Astrocyte (in vitro differentiated cells and primary cell): ENCODE measurements at regions not wholly inside any gene's neighbourhood (a gene's known extent, or its start where the extent isn't known, plus 50 kb on each side); places are given as distances from the start of the nearest gene placed in this dataset.

Experiments used
- CTCF ChIP-seq: IDR thresholded peaks from 2 replicates; pipeline ENCODE4 v1.5.1; 2011; ENCODE audit warnings: low read depth, mild to moderate bottlenecking, inconsistent platforms, low read length, moderate library complexity; ENCODE audit not compliant: insufficient read depth
- EZH2 ChIP-seq: IDR thresholded peaks from 2 replicates; pipeline ENCODE4 v1.6.1; 2012; ENCODE audit warnings: mild to moderate bottlenecking, low read length, inconsistent platforms; ENCODE audit not compliant: insufficient read depth

GRCh38 chr1:56287721-56288120 is 291.6 kb downstream of the PLPP3 start:
- no peak for TF ChIP-seq CTCF
- TF ChIP-seq EZH2, result no peak
